Endothelial cell of umbilical vein (primary cell): ENCODE measurements at regions not wholly inside any gene's neighbourhood (a gene's known extent, or its start where the extent isn't known, plus 50 kb on each side); places are given as distances from the start of the nearest gene placed in this dataset.

ENCODE experiments used
- BruUV-seq: library from RNA; stranded (reverse); fragments of 400-500 nt; replicated peaks from 2 replicates; lab custom pipeline; 2021; lab: Mats Ljungman, UMichigan
- CTCF ChIA-PET: fragments of 300-600, 350-600 bp; sonication (Branson Sonifier 250); formaldehyde crosslinking; loops from one replicate; lab custom pipeline; 2021; ENCODE audit warnings: antibody characterized with exemption, inconsistent platforms; lab: Charles Lee
- POLR2A ChIA-PET: fragments of 300-600, 350-600 bp; sonication (Branson Sonifier 250); formaldehyde crosslinking; loops from one replicate; lab custom pipeline; 2021; ENCODE audit warnings: antibody characterized with exemption, inconsistent platforms; lab: Charles Lee
- DNase-seq: peaks from one replicate; pipeline ENCODE4 v3.0.0-alpha.2; 2011; ENCODE audit warnings: low read depth, low spot score
- FAIRE-seq: peaks from 2 replicates; lab custom pipeline; 2011; peaks lifted over from hg19 to GRCh38; lab: Jason Lieb, UNC
- H2AFZ ChIP-seq: 2 replicates; pipeline ENCODE4 v1.6.0; 2012; ENCODE audit warnings: low read depth, low read length, control low read depth, inconsistent platforms
- H3K27ac ChIP-seq: 2 replicates; pipeline ENCODE4 v1.5.1; 2011; ENCODE audit warnings: low read depth, mild to moderate bottlenecking, control low read depth, low read length, moderate library complexity; ENCODE audit not compliant: insufficient read depth
- H3K27me3 ChIP-seq, 2 experiments: 2 replicates each; pipeline versions ENCODE4 v1.6.0 to v1.6.1; 2011; ENCODE audit warnings: low read length in 2 of 2, mixed read lengths in 1 of 2; ENCODE audit not compliant: control insufficient read depth in 2 of 2, insufficient read depth in 2 of 2
- H3K36me3 ChIP-seq, 2 experiments: 2 replicates in 1 of 2; 3 replicates in 1 of 2; pipeline ENCODE4 v1.5.1; 2011; ENCODE audit warnings: low read length in 2 of 2, mild to moderate bottlenecking in 1 of 2, moderate library complexity in 1 of 2; ENCODE audit not compliant: control insufficient read depth in 2 of 2, insufficient read depth in 2 of 2; ENCODE audit errors: extremely low read depth in 1 of 2
- H3K4me1 ChIP-seq: 3 replicates; pipeline ENCODE4 v1.5.1; 2011; ENCODE audit warnings: mild to moderate bottlenecking, low read length; ENCODE audit not compliant: control insufficient read depth, insufficient read depth; ENCODE audit errors: extremely low read depth
- H3K4me2 ChIP-seq: 2 replicates; pipeline ENCODE4 v1.6.1; 2011; ENCODE audit warnings: low read length, control low read depth, mixed read lengths; ENCODE audit not compliant: insufficient read depth
- H3K4me3 ChIP-seq, 3 experiments: fragments of 200-600 bp in 1 of 3; sonication (generic), shearing (Covaris generic) in 1 of 3; replicated peaks in 1 of 3; 2 replicates each; pipeline ENCODE4 v1.5.1; 2011 to 2016; ENCODE audit warnings: control low read depth in 3 of 3, low read length in 3 of 3, mild to moderate bottlenecking in 2 of 3, inconsistent platforms in 1 of 3, low read depth in 1 of 3, moderate library complexity in 1 of 3; ENCODE audit not compliant: insufficient read depth in 1 of 3
- H3K79me2 ChIP-seq: 2 replicates; pipeline ENCODE4 v1.6.0; 2012; ENCODE audit warnings: low read length, inconsistent platforms; ENCODE audit not compliant: control insufficient read depth, insufficient read depth
- H3K9ac ChIP-seq: replicated peaks from 2 replicates; pipeline ENCODE3; 2011; ENCODE audit warnings: low read length, control low read depth; ENCODE audit not compliant: insufficient read depth; ENCODE audit errors: extremely low read depth
- H3K9me1 ChIP-seq: replicated peaks from 3 replicates; pipeline ENCODE4 v1.6.0; 2011; ENCODE audit warnings: mild to moderate bottlenecking, low read length; ENCODE audit not compliant: control insufficient read depth, insufficient read depth; ENCODE audit errors: extremely low read depth
- H3K9me3 ChIP-seq: replicated peaks from 2 replicates; pipeline ENCODE4 v1.5.1; 2012; ENCODE audit warnings: low read length, inconsistent platforms; ENCODE audit not compliant: control insufficient read depth, insufficient read depth
- H4K20me1 ChIP-seq: replicated peaks from 2 replicates; pipeline ENCODE3; 2011; ENCODE audit warnings: mild to moderate bottlenecking, low read length; ENCODE audit not compliant: control insufficient read depth, insufficient read depth; ENCODE audit errors: extremely low read depth
- CTCF ChIP-seq, 2 donors: IDR thresholded peaks; 1 replicate in 1 of 2; 2 replicates in 1 of 2; pipeline ENCODE4 v1.5.1; 2011; ENCODE audit warnings: low read length in 2 of 2, mild to moderate bottlenecking in 2 of 2, moderate library complexity in 2 of 2, control low read depth in 1 of 2, inconsistent platforms in 1 of 2, low read depth in 1 of 2; ENCODE audit not compliant: insufficient read depth in 1 of 2; ENCODE audit errors: extremely low read depth in 1 of 2
- EZH2 ChIP-seq: IDR thresholded peaks from 2 replicates; pipeline ENCODE4 v1.6.1; 2012; ENCODE audit warnings: borderline replicate concordance, low read depth, mild to moderate bottlenecking, moderate library complexity, low read length, inconsistent platforms; ENCODE audit not compliant: severe bottlenecking
- FOS ChIP-seq: IDR thresholded peaks from 2 replicates; pipeline ENCODE4 v1.6.1; 2011; ENCODE audit warnings: mild to moderate bottlenecking, low read length, moderate library complexity, borderline replicate concordance; ENCODE audit not compliant: insufficient read depth
- GATA2 ChIP-seq: IDR thresholded peaks from 2 replicates; pipeline ENCODE4 v1.7.0; 2011; ENCODE audit warnings: low read depth, mild to moderate bottlenecking, moderate library complexity, mixed read lengths, low read length; ENCODE audit not compliant: insufficient read length, insufficient read depth
- JUN ChIP-seq: IDR thresholded peaks from 2 replicates; pipeline ENCODE4 v1.6.1; 2011; ENCODE audit warnings: borderline replicate concordance, low read depth; ENCODE audit not compliant: insufficient read length, insufficient read depth
- MYC ChIP-seq: IDR thresholded peaks from one replicate; pipeline ENCODE4 v1.6.1; 2011; ENCODE audit warnings: mild to moderate bottlenecking, low read depth, low read length
- dilution Hi-C: fragments of 300-500 bp; cut with MboI; formaldehyde crosslinking; loops from one replicate; pipeline ENCODE4 v1.15.0; 2019; ENCODE audit warnings: low sequenced_read_pairs; ENCODE audit not compliant: extremely low pct_ligation_motif_present
- intact Hi-C: fragments of 100-400 bp; cut with micrococcal nuclease; formaldehyde crosslinking; loops from one replicate; pipeline ENCODE4 v1.10.0; 2022

- no peak overlapping the region for H3K4me2 ChIP-seq
- H3K27me3 ChIP-seq = no peaks in the 10 kb centered on the region
- intact Hi-C loops = no loop called here
- no peak overlapping the region for H2AFZ ChIP-seq
- CTCF ChIA-PET = no interaction called here
- no peaks in the 10 kb centered on the region for H3K4me1 ChIP-seq
- POLR2A ChIA-PET = no interaction called here
- no peaks in the 10 kb centered on the region for H3K9me3 ChIP-seq
- no peak overlapping the region for H3K27ac ChIP-seq
- FAIRE-seq = no peak
- dilution Hi-C loops = no loop called here
- no peaks in the 10 kb centered on the region for H4K20me1 ChIP-seq
- H3K4me3 ChIP-seq = no peak overlapping the region
- no peaks in the 10 kb centered on the region for H3K79me2 ChIP-seq
- no peaks in the 10 kb centered on the region for H3K9me1 ChIP-seq
- no peak overlapping the region for H3K9ac ChIP-seq
- DNase-seq = no peak
- no peak for TF ChIP-seq CTCF (IDR thresholded peaks at IDR 0.05; ENCODE audit: extremely low read depth in 1 of 2, insufficient read depth in 1 of 2, low read depth in 1 of 2, low read length in 2 of 2)
- no peak for TF ChIP-seq EZH2
- TF ChIP-seq GATA2 = no peak
- TF ChIP-seq MYC = no peak
- no peak for TF ChIP-seq FOS
- no peak for TF ChIP-seq JUN
- BruUV-seq = no TSS peak
- H3K36me3 ChIP-seq = no peaks in the 10 kb centered on the region
Measured at GRCh38 chr5:68714810-68715209, 379.0 kb upstream of the SLC30A5 start.
